Bone marrow (tissue), 2 donors: ENCODE measurements at regions not wholly inside any gene's neighbourhood (a gene's known extent, or its start where the extent isn't known, plus 50 kb on each side); places are given as distances from the start of the nearest gene placed in this dataset.
A peak's percentile ranks its signal among the peaks of the same experiment; 100 is the strongest.

ENCODE experiments used
- DNase-seq, 2 donors: peaks; one replicate each; lab custom pipeline; 2025; lab: John Stamatoyannopoulos, UW

- DNase-seq = peak in 1 of 2 donors; percentile 29
Measured at GRCh38 chr10:92790440-92790839, 57.9 kb upstream of the EXOC6 start.

- no peak for DNase-seq
Measured at GRCh38 chr10:92792661-92793060, 55.7 kb upstream of the EXOC6 start.
